Calu3 (cell line): ENCODE measurements at regions not wholly inside any gene's neighbourhood (a gene's known extent, or its start where the extent isn't known, plus 50 kb on each side); places are given as distances from the start of the nearest gene placed in this dataset.

ENCODE experiments used
- BruUV-seq: library from RNA; stranded (reverse); fragments of 400-500 nt; replicated peaks from 2 replicates; lab custom pipeline; 2021; lab: Mats Ljungman, UMichigan
- CTCF ChIA-PET: fragments of 300-600 bp; sonication (Branson Sonifier 250); formaldehyde crosslinking; loops from one replicate; lab custom pipeline; 2022; ENCODE audit warnings: antibody characterized with exemption; lab: Charles Lee
- DNase-seq: peaks from one replicate; pipeline ENCODE4 v3.0.0; 2022
- H3K27ac Mint-ChIP-seq: one replicate; pipeline ENCODE4 v1.8.0; 2022; ENCODE audit warnings: mixed read lengths; ENCODE audit not compliant: unreplicated experiment
- H3K27me3 Mint-ChIP-seq: one replicate; pipeline ENCODE4 v1.8.0; 2022; ENCODE audit warnings: mixed read lengths; ENCODE audit not compliant: unreplicated experiment
- H3K36me3 Mint-ChIP-seq: one replicate; pipeline ENCODE4 v1.8.0; 2022; ENCODE audit warnings: mild to moderate bottlenecking, moderate library complexity, mixed read lengths; ENCODE audit not compliant: insufficient read depth, unreplicated experiment
- H3K4me1 Mint-ChIP-seq: one replicate; pipeline ENCODE4 v1.8.0; 2022; ENCODE audit warnings: mild to moderate bottlenecking, low read depth, mixed read lengths; ENCODE audit not compliant: unreplicated experiment
- H3K4me3 Mint-ChIP-seq: one replicate; pipeline ENCODE4 v1.8.0; 2022; ENCODE audit warnings: mild to moderate bottlenecking, low read depth, moderate library complexity, mixed read lengths; ENCODE audit not compliant: unreplicated experiment
- H3K9me3 Mint-ChIP-seq: one replicate; pipeline ENCODE4 v1.8.0; 2022; ENCODE audit warnings: low read depth, mixed read lengths; ENCODE audit not compliant: unreplicated experiment
- intact Hi-C: fragments of 100-400 bp; cut with micrococcal nuclease; formaldehyde crosslinking; loops from one replicate; pipeline ENCODE4 v1.10.0; 2022; ENCODE audit not compliant: unreplicated experiment
- TF ChIP-seq, protein P1 (sequence below): fragments of 200-600 bp; IDR thresholded peaks from one replicate; pipeline ENCODE4 v1.8.0; 2022; ENCODE audit warnings: antibody characterized with exemption; ENCODE audit not compliant: unreplicated experiment

DNA sequence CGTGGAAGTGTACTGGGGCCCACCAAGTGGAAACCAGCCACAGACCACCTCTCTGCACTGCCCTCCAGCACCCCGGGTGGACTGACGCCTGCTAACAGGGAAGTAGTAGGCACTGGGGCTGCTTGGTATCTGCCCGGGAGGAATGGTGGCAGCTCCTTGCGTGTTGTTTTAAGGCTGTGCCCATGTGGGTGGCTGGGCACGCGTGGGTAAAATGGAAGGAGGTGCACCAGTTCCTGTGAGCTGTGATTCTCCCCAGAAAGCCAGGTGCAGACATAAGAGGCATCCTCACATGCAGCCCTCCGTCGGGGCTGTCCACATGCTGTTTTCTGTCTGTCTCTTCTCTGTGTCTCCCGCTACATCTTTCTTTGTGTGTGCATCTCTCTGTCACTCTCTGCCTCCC is 122.3 kb downstream of the ENGASE start:
- Mint-ChIP-seq H3K27me3 (peaks cover 100% of the 10 kb centered on the region), H3K27ac (no peak overlapping the region), H3K4me3 (no peak overlapping the region), H3K9me3 (no peaks in the 10 kb centered on the region), H3K4me1 (no peaks in the 10 kb centered on the region), H3K36me3 (no peaks in the 10 kb centered on the region)
- no TSS peak for BruUV-seq
- intact Hi-C loops = no loop called here
- TF ChIP-seq, protein P1, sequence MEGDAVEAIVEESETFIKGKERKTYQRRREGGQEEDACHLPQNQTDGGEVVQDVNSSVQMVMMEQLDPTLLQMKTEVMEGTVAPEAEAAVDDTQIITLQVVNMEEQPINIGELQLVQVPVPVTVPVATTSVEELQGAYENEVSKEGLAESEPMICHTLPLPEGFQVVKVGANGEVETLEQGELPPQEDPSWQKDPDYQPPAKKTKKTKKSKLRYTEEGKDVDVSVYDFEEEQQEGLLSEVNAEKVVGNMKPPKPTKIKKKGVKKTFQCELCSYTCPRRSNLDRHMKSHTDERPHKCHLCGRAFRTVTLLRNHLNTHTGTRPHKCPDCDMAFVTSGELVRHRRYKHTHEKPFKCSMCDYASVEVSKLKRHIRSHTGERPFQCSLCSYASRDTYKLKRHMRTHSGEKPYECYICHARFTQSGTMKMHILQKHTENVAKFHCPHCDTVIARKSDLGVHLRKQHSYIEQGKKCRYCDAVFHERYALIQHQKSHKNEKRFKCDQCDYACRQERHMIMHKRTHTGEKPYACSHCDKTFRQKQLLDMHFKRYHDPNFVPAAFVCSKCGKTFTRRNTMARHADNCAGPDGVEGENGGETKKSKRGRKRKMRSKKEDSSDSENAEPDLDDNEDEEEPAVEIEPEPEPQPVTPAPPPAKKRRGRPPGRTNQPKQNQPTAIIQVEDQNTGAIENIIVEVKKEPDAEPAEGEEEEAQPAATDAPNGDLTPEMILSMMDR = no peak
- DNase-seq = no peak
- CTCF ChIA-PET = no interaction called here

DNA sequence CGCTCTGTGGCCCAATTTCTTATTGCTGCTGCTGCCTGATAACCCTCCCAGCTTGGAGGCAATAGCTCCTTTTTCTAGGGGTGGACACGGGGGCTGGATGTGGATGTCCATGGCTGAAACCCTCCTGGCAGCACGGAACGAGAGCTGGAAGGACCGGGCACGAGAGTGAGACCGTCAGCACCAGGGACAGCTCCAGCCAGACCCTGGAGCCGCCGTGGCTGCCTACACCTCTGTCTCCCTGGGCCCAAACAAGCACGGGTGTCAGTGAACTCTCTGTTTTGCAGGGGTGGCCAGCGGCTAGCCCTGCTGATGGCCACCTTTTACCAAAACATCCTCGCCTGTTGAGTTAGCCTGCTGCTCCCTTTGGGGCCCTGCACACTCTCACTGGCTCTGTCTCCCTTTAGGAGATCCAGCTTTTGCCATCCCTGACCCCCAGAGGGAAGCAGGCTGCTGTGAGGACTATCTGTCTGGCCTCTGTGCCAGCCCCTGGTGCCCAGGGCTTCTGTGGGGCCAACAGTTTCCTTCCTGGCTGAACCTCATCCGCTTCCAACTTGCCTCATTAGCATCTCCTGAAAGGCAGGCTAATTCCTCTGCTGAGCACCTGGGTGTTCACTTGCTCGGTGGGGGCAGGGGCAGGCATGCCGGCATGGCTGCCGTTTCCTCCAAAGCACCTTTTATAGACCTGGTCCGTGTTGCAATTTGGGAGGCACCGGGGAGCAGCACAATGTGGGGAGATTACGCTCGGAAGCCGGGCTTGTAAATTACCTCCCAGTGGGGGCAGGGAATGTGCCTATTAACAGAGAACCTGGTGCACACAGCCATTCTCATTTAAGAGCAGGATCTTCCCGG is 118.1 kb downstream of the ENGASE start:
- intact Hi-C loops = no loop called here
- peak; percentile 39 for DNase-seq
- Mint-ChIP-seq H3K4me3 (no peak overlapping the region), H3K27ac (no peak overlapping the region), H3K27me3 (peaks cover 100% of the 10 kb centered on the region), H3K36me3 (no peaks in the 10 kb centered on the region), H3K4me1 (no peaks in the 10 kb centered on the region), H3K9me3 (no peaks in the 10 kb centered on the region)
- CTCF ChIA-PET = interaction anchor here (2.3 kb wide), 1 partner anchor 199 kb away, joined by 6 read pairs; no protein-coding TSS in a partner anchor
- TF ChIP-seq, protein P1 = no peak
- BruUV-seq = no TSS peak

DNA sequence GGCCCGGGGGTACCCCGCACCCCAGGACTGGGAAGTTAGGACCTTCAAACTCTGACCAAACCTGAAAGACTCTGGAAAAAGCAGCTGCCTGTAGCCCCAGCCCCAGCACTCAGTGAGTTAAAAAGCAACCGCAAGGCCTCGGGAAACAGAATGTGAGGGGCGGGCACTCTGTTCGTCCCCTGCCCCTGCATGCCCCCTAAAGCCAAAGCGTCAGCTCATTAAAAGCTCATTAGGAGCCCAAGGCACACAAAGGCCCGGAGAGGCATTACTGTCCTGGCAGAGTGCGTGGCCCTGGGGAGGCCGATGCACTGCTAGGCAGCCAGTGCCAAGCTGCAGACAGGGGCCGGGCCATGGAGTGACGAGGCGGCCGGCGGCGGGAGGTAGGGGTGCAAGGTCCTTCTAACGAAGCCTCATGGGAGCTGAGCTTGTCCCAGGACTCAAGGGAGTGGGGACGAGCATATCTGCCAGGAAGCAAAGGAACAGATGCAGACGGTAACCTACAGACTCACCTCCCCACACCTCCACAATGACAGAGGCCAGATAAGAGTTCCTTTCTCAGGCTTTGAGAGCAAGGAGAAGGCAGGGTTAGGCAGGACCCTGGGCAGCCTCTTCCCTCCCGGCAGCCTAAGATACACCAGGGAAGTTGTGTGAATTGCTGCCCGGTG is 116.8 kb downstream of the ENGASE start:
- CTCF ChIA-PET = interaction anchor here (2.3 kb wide), 1 partner anchor 200 kb away, joined by 6 read pairs; no protein-coding TSS in a partner anchor
- intact Hi-C loops = no loop called here
- no peak for DNase-seq
- H3K9me3 Mint-ChIP-seq = no peaks in the 10 kb centered on the region
- H3K27ac Mint-ChIP-seq = no peak overlapping the region
- H3K27me3 Mint-ChIP-seq = peaks cover 100% of the 10 kb centered on the region
- H3K4me1 Mint-ChIP-seq = no peaks in the 10 kb centered on the region
- TF ChIP-seq, protein P1 = no peak
- H3K36me3 Mint-ChIP-seq = no peaks in the 10 kb centered on the region
- H3K4me3 Mint-ChIP-seq = no peak overlapping the region
- BruUV-seq = no TSS peak

DNA sequence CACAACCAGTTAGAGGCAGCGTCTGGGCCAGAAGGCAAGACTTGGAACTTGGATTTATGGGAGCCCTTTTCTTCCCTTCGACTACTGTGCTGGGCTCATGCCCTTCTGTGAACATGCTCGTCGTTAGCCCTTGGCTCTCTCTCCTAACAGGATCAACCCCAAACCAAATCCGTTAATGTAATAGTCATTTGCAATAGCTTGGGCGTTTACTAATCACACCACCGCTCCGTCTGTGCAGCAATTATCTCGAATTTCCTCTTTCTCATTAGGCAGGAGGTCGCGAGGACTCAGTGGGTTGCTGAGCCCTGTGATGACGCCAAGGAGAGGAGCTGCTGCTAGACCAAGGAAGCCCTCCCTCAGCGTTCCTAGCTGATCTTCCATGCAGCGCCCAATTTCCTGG is 114.7 kb downstream of the ENGASE start:
- Mint-ChIP-seq H3K9me3 (no peaks in the 10 kb centered on the region), H3K4me3 (no peak overlapping the region), H3K4me1 (no peaks in the 10 kb centered on the region), H3K27ac (no peak overlapping the region), H3K27me3 (peaks cover 100% of the 10 kb centered on the region), H3K36me3 (no peaks in the 10 kb centered on the region)
- CTCF ChIA-PET = interaction anchor here (3.9 kb wide), 1 partner anchor 203 kb away, joined by 12 read pairs; no protein-coding TSS in a partner anchor
- TF ChIP-seq, protein P1 = no peak
- BruUV-seq = no TSS peak
- DNase-seq = no peak
- intact Hi-C loops = loop anchor here (2.0 kb wide), 1 partner anchor 203 kb away; no protein-coding TSS in a partner anchor
